ENCODE measurements at regions not wholly inside any gene's neighbourhood (a gene's known extent, or its start where the extent isn't known, plus 50 kb on each side); places are given as distances from the start of the nearest gene placed in this dataset.

GRCh38 chr9:3658964-3659363 lies 133.2 kb upstream of the RFX3 start:
- Histone ChIP-seq H3K27me3 (ENCODE audit: control insufficient read depth, insufficient read depth, low read length) (peaks cover 8% of the 10 kb centered on the region), H3K27ac (ENCODE audit: low read depth, low read length) (no peak overlapping the region), H3K4me3 (ENCODE audit: low read depth, low read length) (no peak overlapping the region), H3K9me3 (ENCODE audit: control insufficient read depth, insufficient read depth, low read length) (no peaks in the 10 kb centered on the region)
- no peak for DNase-seq (ENCODE audit: low read depth, low spot score)
- ChIA-PET CTCF (no interaction called here), POLR2A (no interaction called here)
- TF ChIP-seq CTCF (IDR thresholded peaks at IDR 0.05; ENCODE audit: low read depth, low read length), result no peak

DNA sequence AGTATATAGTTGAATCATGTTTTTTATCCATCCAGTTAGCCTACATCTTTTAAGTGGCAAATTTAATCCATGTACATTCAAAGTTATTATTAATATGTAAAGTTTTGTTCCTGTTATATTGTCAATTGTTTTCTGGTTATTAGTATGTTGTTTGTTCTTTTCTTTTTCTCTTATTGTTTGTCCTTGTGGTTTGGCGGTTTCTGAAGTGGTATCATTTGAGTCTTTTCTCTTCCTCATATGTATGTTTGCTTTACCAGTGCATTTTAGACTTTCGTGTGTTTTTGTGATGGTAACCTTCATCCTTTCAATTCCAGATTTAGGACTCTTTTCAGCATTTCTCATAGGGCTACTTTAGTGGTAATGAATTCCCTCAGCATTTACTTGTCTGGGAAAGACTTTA lies 130.4 kb upstream of the RFX3 start:
- H3K9me3 ChIP-seq (ENCODE audit: control insufficient read depth, insufficient read depth, low read length), result no peaks in the 10 kb centered on the region
- CTCF ChIA-PET, result no interaction called here
- H3K4me3 ChIP-seq (ENCODE audit: low read depth, low read length), result no peak overlapping the region
- H3K27me3 ChIP-seq (ENCODE audit: control insufficient read depth, insufficient read depth, low read length), result peaks cover 4% of the 10 kb centered on the region
- no peak for TF ChIP-seq CTCF (IDR thresholded peaks at IDR 0.05; ENCODE audit: low read depth, low read length)
- POLR2A ChIA-PET, result no interaction called here
- no peak overlapping the region for H3K27ac ChIP-seq (ENCODE audit: low read depth, low read length)
- no peak for DNase-seq (ENCODE audit: low read depth, low spot score)

- Histone ChIP-seq H3K4me3 (ENCODE audit: low read depth, low read length) (no peak overlapping the region), H3K9me3 (ENCODE audit: control insufficient read depth, insufficient read depth, low read length) (no peaks in the 10 kb centered on the region), H3K27ac (ENCODE audit: low read depth, low read length) (no peak overlapping the region), H3K27me3 (ENCODE audit: control insufficient read depth, insufficient read depth, low read length) (no peaks in the 10 kb centered on the region)
- TF ChIP-seq CTCF (IDR thresholded peaks at IDR 0.05; ENCODE audit: low read depth, low read length), result no peak
- CTCF ChIA-PET, result no interaction called here
- DNase-seq (ENCODE audit: low read depth, low spot score), result no peak
- POLR2A ChIA-PET, result no interaction called here
These were observed 125.3 kb upstream of the RFX3 start for GRCh38 chr9:3650994-3651622.

DNA sequence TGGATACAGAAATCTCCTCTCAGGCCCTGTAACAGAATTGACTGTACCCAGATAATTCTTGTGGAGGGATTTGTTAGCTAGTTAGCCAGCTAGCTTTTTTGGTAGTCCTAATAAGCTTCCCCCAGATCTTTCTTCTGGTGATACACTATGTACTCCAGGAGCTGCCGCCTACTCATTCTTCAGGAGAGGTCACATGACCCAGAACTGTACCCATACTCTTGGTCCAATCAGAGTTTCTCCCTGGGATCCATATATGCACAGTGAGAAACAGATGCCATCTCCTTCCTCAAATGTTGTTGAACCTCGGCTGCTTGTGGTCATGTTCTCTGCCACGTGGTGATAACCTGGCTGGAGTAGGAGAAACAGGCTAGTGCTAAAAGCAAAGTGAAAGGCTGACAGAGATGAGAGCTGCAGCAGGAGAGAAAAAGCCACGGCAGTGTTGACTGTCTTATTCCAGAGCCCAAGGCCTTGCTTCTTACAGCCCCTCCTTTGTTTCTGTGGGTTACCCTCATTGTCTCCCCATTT lies 123.0 kb upstream of the RFX3 start:
- H3K9me3 ChIP-seq (ENCODE audit: control insufficient read depth, insufficient read depth, low read length), result no peaks in the 10 kb centered on the region
- no peak for DNase-seq (ENCODE audit: low read depth, low spot score)
- no peak overlapping the region for H3K4me3 ChIP-seq (ENCODE audit: low read depth, low read length)
- CTCF ChIA-PET, result no interaction called here
- no peaks in the 10 kb centered on the region for H3K27me3 ChIP-seq (ENCODE audit: control insufficient read depth, insufficient read depth, low read length)
- H3K27ac ChIP-seq (ENCODE audit: low read depth, low read length), result no peak overlapping the region
- POLR2A ChIA-PET, result no interaction called here
- TF ChIP-seq CTCF (IDR thresholded peaks at IDR 0.05; ENCODE audit: low read depth, low read length), result no peak

DNA sequence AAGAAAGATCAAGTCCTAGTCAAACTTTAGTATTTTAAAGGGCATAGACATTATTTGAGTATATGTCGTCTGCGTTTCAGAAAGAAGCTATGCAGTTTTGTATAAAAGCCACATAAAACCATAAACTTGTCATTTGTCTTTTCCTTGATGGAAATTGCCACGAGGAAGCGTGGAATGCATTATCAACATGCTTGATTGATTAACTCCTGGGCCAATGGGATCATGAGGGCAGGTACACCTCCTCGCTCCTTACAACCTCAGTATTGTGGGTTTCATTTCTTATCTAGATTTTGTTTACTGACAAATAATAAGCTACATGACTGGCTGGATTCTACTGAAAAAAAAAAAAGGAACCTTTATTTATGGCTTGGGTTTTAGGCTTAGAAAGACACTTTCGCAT lies 122.5 kb upstream of the RFX3 start:
- H3K27me3 ChIP-seq (ENCODE audit: control insufficient read depth, insufficient read depth, low read length), result no peaks in the 10 kb centered on the region
- H3K9me3 ChIP-seq (ENCODE audit: control insufficient read depth, insufficient read depth, low read length), result no peaks in the 10 kb centered on the region
- no peak for DNase-seq (ENCODE audit: low read depth, low spot score)
- no peak overlapping the region for H3K4me3 ChIP-seq (ENCODE audit: low read depth, low read length)
- no peak overlapping the region for H3K27ac ChIP-seq (ENCODE audit: low read depth, low read length)
- CTCF ChIA-PET, result interaction anchor here (0.7 kb wide), 1 partner anchor 103 kb away, joined by 5 read pairs; no protein-coding TSS in a partner anchor
- POLR2A ChIA-PET, result no interaction called here
- TF ChIP-seq CTCF (IDR thresholded peaks at IDR 0.05; ENCODE audit: low read depth, low read length), result no peak

All from AG04450 (cell line).